Endothelial cell of umbilical vein (primary cell): ENCODE measurements at regions not wholly inside any gene's neighbourhood (a gene's known extent, or its start where the extent isn't known, plus 50 kb on each side); places are given as distances from the start of the nearest gene placed in this dataset.
"Not testable (repeated sequence)": the region's sequence is repeated elsewhere in the genome, so short reads cannot be mapped to it uniquely, and the experiment has no call there.

Experiments
- BruUV-seq: library from RNA; stranded (reverse); fragments of 400-500 nt; replicated peaks from 2 replicates; lab custom pipeline; 2021; lab: Mats Ljungman, UMichigan
- CTCF ChIA-PET: fragments of 300-600, 350-600 bp; sonication (Branson Sonifier 250); formaldehyde crosslinking; loops from one replicate; lab custom pipeline; 2021; ENCODE audit warnings: antibody characterized with exemption, inconsistent platforms; lab: Charles Lee
- POLR2A ChIA-PET: fragments of 300-600, 350-600 bp; sonication (Branson Sonifier 250); formaldehyde crosslinking; loops from one replicate; lab custom pipeline; 2021; ENCODE audit warnings: antibody characterized with exemption, inconsistent platforms; lab: Charles Lee
- DNase-seq: peaks from one replicate; pipeline ENCODE4 v3.0.0-alpha.2; 2011; ENCODE audit warnings: low read depth, low spot score
- FAIRE-seq: peaks from 2 replicates; lab custom pipeline; 2011; peaks lifted over from hg19 to GRCh38; lab: Jason Lieb, UNC
- H2AFZ ChIP-seq: 2 replicates; pipeline ENCODE4 v1.6.0; 2012; ENCODE audit warnings: low read depth, low read length, control low read depth, inconsistent platforms
- H3K27ac ChIP-seq: 2 replicates; pipeline ENCODE4 v1.5.1; 2011; ENCODE audit warnings: low read depth, mild to moderate bottlenecking, control low read depth, low read length, moderate library complexity; ENCODE audit not compliant: insufficient read depth
- H3K27me3 ChIP-seq, 2 experiments: 2 replicates each; pipeline versions ENCODE4 v1.6.0 to v1.6.1; 2011; ENCODE audit warnings: low read length in 2 of 2, mixed read lengths in 1 of 2; ENCODE audit not compliant: control insufficient read depth in 2 of 2, insufficient read depth in 2 of 2
- H3K36me3 ChIP-seq, 2 experiments: 2 replicates in 1 of 2; 3 replicates in 1 of 2; pipeline ENCODE4 v1.5.1; 2011; ENCODE audit warnings: low read length in 2 of 2, mild to moderate bottlenecking in 1 of 2, moderate library complexity in 1 of 2; ENCODE audit not compliant: control insufficient read depth in 2 of 2, insufficient read depth in 2 of 2; ENCODE audit errors: extremely low read depth in 1 of 2
- H3K4me1 ChIP-seq: 3 replicates; pipeline ENCODE4 v1.5.1; 2011; ENCODE audit warnings: mild to moderate bottlenecking, low read length; ENCODE audit not compliant: control insufficient read depth, insufficient read depth; ENCODE audit errors: extremely low read depth
- H3K4me2 ChIP-seq: 2 replicates; pipeline ENCODE4 v1.6.1; 2011; ENCODE audit warnings: low read length, control low read depth, mixed read lengths; ENCODE audit not compliant: insufficient read depth
- H3K4me3 ChIP-seq, 3 experiments: fragments of 200-600 bp in 1 of 3; sonication (generic), shearing (Covaris generic) in 1 of 3; replicated peaks in 1 of 3; 2 replicates each; pipeline ENCODE4 v1.5.1; 2011 to 2016; ENCODE audit warnings: control low read depth in 3 of 3, low read length in 3 of 3, mild to moderate bottlenecking in 2 of 3, inconsistent platforms in 1 of 3, low read depth in 1 of 3, moderate library complexity in 1 of 3; ENCODE audit not compliant: insufficient read depth in 1 of 3
- H3K79me2 ChIP-seq: 2 replicates; pipeline ENCODE4 v1.6.0; 2012; ENCODE audit warnings: low read length, inconsistent platforms; ENCODE audit not compliant: control insufficient read depth, insufficient read depth
- H3K9ac ChIP-seq: replicated peaks from 2 replicates; pipeline ENCODE3; 2011; ENCODE audit warnings: low read length, control low read depth; ENCODE audit not compliant: insufficient read depth; ENCODE audit errors: extremely low read depth
- H3K9me1 ChIP-seq: replicated peaks from 3 replicates; pipeline ENCODE4 v1.6.0; 2011; ENCODE audit warnings: mild to moderate bottlenecking, low read length; ENCODE audit not compliant: control insufficient read depth, insufficient read depth; ENCODE audit errors: extremely low read depth
- H3K9me3 ChIP-seq: replicated peaks from 2 replicates; pipeline ENCODE4 v1.5.1; 2012; ENCODE audit warnings: low read length, inconsistent platforms; ENCODE audit not compliant: control insufficient read depth, insufficient read depth
- H4K20me1 ChIP-seq: replicated peaks from 2 replicates; pipeline ENCODE3; 2011; ENCODE audit warnings: mild to moderate bottlenecking, low read length; ENCODE audit not compliant: control insufficient read depth, insufficient read depth; ENCODE audit errors: extremely low read depth
- dilution Hi-C: fragments of 300-500 bp; cut with MboI; formaldehyde crosslinking; loops from one replicate; pipeline ENCODE4 v1.15.0; 2019; ENCODE audit warnings: low sequenced_read_pairs; ENCODE audit not compliant: extremely low pct_ligation_motif_present
- intact Hi-C: fragments of 100-400 bp; cut with micrococcal nuclease; formaldehyde crosslinking; loops from one replicate; pipeline ENCODE4 v1.10.0; 2022

DNA sequence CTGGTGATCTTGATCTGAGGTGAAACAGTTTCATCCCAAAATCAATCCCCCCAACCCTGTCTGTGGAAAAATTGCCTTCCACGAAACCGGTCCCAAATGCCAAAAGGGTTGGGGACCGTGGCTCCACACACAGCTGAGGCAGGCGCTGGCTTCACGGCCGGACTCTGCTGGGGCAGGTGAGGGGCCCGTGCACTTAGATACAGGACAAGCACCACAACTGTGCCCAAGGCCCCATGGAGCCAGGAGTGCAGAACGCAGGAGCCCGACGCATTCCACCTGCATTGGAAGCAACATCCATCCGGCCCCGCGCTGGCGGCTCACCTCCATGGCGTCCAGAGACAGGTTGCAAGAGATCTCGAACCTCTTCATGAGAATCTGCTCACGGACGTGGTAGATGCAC is 5384.4 kb upstream of the TPTE start:
- BruUV-seq, H3K79me2 ChIP-seq, H3K27ac ChIP-seq, H3K4me1 ChIP-seq, H2AFZ ChIP-seq, H3K27me3 ChIP-seq, dilution Hi-C loops, H3K9me3 ChIP-seq, H3K4me3 ChIP-seq, CTCF ChIA-PET, H3K9ac ChIP-seq, H4K20me1 ChIP-seq, H3K4me2 ChIP-seq, intact Hi-C loops, POLR2A ChIA-PET, FAIRE-seq, H3K9me1 ChIP-seq, H3K36me3 ChIP-seq, DNase-seq: not testable (repeated sequence)

DNA sequence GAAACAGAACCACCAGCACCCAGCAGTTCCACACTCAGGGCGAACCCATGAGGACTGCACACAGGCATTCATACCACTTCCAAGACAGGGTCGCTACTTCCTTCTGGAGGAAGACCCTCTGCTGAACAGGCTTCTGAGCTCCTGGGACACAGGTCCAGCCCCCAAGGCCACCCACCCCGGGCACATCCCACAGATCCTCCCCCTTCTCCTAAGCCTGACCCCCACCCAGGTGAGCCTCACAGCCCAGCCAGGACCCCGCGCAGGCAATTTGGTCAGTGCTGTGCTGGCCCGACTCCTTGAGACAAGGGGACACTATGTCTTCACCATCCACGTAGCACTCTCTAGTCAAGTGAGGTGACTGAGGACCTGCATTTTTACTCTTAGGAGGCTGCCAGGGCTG is 5382.7 kb upstream of the TPTE start:
- H2AFZ ChIP-seq, DNase-seq, intact Hi-C loops, H3K4me2 ChIP-seq, dilution Hi-C loops, CTCF ChIA-PET, POLR2A ChIA-PET, FAIRE-seq, H3K36me3 ChIP-seq, H3K9me3 ChIP-seq, H3K9ac ChIP-seq, BruUV-seq, H3K27me3 ChIP-seq, H3K27ac ChIP-seq, H3K9me1 ChIP-seq, H3K4me1 ChIP-seq, H4K20me1 ChIP-seq, H3K4me3 ChIP-seq, H3K79me2 ChIP-seq: not testable (repeated sequence)

DNA sequence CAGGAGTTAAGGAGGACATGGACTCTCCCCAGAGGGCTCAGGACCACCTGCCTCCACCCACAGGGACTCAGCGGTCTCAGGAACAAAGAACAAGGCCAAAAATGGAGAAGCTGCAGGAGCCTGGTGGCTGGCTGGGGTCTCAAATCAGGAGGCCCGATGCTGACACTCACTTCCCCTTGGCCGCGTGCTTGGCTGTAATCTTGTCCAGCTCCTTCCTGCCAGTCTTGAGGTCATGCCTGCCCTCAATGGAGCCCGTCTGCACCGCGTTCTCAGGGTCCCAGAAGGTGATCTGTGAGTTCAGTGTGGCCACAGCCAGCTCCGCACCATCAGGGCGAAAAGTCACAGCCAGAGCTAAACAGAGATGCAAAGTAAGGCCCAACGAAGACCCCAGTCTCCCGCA is 5381.9 kb upstream of the TPTE start:
- POLR2A ChIA-PET, H3K4me1 ChIP-seq, H3K79me2 ChIP-seq, intact Hi-C loops, CTCF ChIA-PET, BruUV-seq, H3K9me3 ChIP-seq, FAIRE-seq, H3K9me1 ChIP-seq, H3K27ac ChIP-seq, H3K27me3 ChIP-seq, H3K36me3 ChIP-seq, H2AFZ ChIP-seq, H4K20me1 ChIP-seq, H3K4me2 ChIP-seq, DNase-seq, H3K4me3 ChIP-seq, dilution Hi-C loops, H3K9ac ChIP-seq: not testable (repeated sequence)

DNA sequence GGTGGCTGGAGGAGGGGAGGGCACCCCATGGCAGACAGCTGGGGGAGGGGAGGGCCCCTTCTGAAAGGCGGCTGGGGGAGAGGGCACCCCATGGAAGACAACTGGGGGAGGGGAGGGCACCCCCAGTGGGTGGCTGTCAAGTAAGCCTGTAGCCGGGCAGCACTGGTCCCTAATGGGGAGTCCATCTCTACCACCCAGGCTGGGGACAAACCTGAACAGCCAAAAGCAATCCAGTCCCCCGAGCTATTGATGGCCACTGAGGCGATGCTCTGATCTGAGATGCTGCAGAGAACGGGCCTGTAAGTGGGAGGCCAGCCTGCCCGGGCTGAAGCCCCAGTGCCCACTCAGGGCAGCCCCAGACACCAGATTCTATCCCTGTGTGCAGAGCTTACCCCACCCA is 5378.4 kb upstream of the TPTE start:
- H3K9me1 ChIP-seq, H3K4me2 ChIP-seq, dilution Hi-C loops, H3K27me3 ChIP-seq, H3K79me2 ChIP-seq, H2AFZ ChIP-seq, H3K36me3 ChIP-seq, CTCF ChIA-PET, FAIRE-seq, H4K20me1 ChIP-seq, DNase-seq, BruUV-seq, H3K9me3 ChIP-seq, POLR2A ChIA-PET, H3K9ac ChIP-seq, intact Hi-C loops, H3K4me1 ChIP-seq, H3K4me3 ChIP-seq, H3K27ac ChIP-seq: not testable (repeated sequence)
